Activated CD4-positive, alpha-beta T cell treated with anti-CD3 and anti-CD28 coated beads, Interleukin-2, amount 10 ng/mL, durations not matched to agents 24 days and 14 days (primary cell): ENCODE measurements at regions not wholly inside any gene's neighbourhood (a gene's known extent, or its start where the extent isn't known, plus 50 kb on each side); places are given as distances from the start of the nearest gene placed in this dataset.

Source experiments
- DNase-seq: peaks from one replicate; pipeline ENCODE4 v3.0.0; 2022
- H3K27ac Mint-ChIP-seq: one replicate; pipeline ENCODE4 v1.8.0; 2022; ENCODE audit warnings: mild to moderate bottlenecking, mixed read lengths
- H3K27me3 Mint-ChIP-seq: one replicate; pipeline ENCODE4 v1.8.0; 2022; ENCODE audit warnings: mixed read lengths
- H3K36me3 Mint-ChIP-seq: one replicate; pipeline ENCODE4 v1.8.0; 2022; ENCODE audit warnings: low read depth, mild to moderate bottlenecking, mixed read lengths
- H3K4me1 Mint-ChIP-seq: one replicate; pipeline ENCODE4 v1.8.0; 2021; ENCODE audit warnings: mixed read lengths
- H3K4me3 Mint-ChIP-seq: one replicate; pipeline ENCODE4 v1.8.0; 2022; ENCODE audit warnings: mild to moderate bottlenecking, moderate library complexity, mixed read lengths
- H3K9me3 Mint-ChIP-seq: one replicate; pipeline ENCODE4 v1.8.0; 2021; ENCODE audit warnings: mixed read lengths
- intact Hi-C: fragments of 100-400 bp; cut with micrococcal nuclease; formaldehyde crosslinking; loops from one replicate; pipeline ENCODE4 v1.15.1; 2023

DNA sequence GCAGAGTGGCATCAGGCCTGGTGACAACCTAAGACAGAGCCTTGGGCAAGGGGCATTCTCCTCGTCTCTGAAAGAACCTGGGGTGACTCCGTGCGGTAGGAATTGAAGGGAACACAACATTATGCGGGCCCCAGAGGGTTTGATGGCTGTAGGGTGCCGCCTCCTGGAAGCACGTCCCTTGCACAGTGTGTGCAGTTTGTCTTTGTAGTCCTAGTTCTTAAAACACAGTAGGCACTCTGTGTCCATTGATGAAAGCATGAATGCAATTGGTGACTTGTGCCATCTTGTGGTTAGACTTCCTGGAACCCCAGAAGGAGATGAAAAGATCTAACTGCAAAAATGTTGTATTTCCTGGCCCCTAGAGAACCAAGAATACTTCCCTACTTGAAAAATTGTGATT is 279.8 kb downstream of the UTP18 start:
- Mint-ChIP-seq H3K4me1 (peaks cover 6% of the 10 kb centered on the region), H3K27ac (no peak overlapping the region), H3K27me3 (no peaks in the 10 kb centered on the region), H3K36me3 (no peaks in the 10 kb centered on the region), H3K9me3 (no peaks in the 10 kb centered on the region), H3K4me3 (no peak overlapping the region)
- peak; percentile 62 for DNase-seq
- intact Hi-C loops = no loop called here

DNA sequence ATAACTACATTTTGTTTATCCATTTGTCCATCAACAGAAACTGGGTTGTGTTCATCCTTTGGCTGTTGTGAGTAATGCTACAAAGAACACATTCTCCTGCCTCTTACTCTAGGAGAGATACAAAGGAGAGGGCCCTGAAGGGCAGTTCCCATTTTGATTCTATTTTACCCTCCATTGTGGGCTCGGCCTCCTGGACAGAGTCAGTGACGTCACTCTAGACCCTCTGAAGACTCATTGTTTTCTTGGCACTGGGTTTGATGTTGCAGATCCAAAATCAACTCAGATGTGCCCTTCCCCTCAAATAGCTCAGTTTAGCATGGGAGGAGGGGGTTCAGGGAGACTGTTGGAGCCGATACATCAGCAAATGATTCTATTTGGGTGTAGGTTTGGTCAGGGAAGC is 280.9 kb downstream of the UTP18 start:
- Mint-ChIP-seq H3K27ac (no peak overlapping the region), H3K36me3 (no peaks in the 10 kb centered on the region), H3K27me3 (no peaks in the 10 kb centered on the region), H3K4me3 (no peak overlapping the region), H3K9me3 (no peaks in the 10 kb centered on the region), H3K4me1 (peaks cover 6% of the 10 kb centered on the region)
- intact Hi-C loops = no loop called here
- DNase-seq = no peak

DNA sequence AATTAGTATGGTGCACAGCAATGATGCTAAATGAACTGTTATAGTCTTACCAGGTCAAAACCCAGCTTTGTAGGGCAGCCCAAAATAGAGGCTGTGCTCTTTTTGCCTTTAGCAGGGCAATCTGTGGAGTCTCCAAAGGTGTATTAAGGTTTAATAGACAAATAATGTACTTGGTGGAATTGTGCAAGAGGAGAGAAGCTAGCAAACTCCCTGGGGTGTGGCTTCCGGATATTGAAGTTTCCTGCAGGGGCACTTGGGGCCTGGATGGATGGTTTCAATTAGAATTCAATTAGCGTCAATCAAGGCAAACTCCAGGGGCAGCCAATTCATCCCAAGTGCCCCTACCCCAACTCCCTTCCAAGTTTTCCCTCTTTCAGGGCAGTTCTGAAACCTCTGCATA is 285.8 kb downstream of the UTP18 start:
- intact Hi-C loops = no loop called here
- DNase-seq = no peak
- Mint-ChIP-seq H3K27me3 (no peaks in the 10 kb centered on the region), H3K4me1 (no peaks in the 10 kb centered on the region), H3K9me3 (no peaks in the 10 kb centered on the region), H3K4me3 (no peak overlapping the region), H3K27ac (no peak overlapping the region), H3K36me3 (no peaks in the 10 kb centered on the region)

DNA sequence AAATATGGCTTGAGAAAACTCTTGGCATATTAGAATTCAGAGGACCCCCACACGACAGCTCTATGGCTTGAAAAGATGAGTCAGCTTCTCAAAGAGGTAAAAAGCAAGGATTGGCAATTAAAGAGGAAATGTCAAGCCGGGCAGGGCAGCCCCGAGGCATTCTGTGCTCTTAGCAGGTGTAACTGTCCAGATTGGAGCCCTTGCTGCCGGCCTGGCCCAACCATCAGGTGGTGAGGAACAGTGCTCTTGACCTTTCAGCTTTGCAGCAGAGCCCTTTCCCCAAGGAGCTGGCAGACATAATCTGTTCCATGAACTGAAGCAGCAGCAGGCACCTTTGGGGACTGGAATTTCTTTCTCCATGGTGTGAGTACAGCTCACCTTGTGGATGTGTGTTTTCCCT is 287.8 kb downstream of the UTP18 start:
- H3K36me3 Mint-ChIP-seq = no peaks in the 10 kb centered on the region
- intact Hi-C loops = no loop called here
- peaks cover 2% of the 10 kb centered on the region for H3K27me3 Mint-ChIP-seq
- no peak for DNase-seq
- no peaks in the 10 kb centered on the region for H3K9me3 Mint-ChIP-seq
- H3K4me1 Mint-ChIP-seq = no peaks in the 10 kb centered on the region
- no peak overlapping the region for H3K27ac Mint-ChIP-seq
- no peak overlapping the region for H3K4me3 Mint-ChIP-seq

DNA sequence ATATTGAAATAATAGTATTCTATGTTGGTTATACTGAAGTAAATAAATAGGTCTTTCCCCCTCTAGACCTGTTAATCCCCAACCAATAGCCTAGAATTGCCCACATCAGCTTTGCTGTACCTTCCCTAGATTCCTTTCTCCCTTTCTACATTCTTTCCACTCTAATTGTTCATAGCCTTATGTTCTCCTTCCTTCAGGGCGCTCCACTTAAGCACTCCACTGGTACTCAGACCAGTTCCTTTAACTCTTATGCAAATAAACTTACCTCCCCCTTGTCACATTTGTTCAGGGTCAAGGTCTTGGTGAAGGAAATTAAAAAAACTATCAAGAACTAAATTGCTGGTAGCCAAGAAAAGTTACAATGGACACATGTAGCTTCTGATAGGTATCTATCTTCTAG is 294.8 kb downstream of the UTP18 start:
- intact Hi-C loops = no loop called here
- Mint-ChIP-seq H3K9me3 (no peaks in the 10 kb centered on the region), H3K27me3 (peaks cover 4% of the 10 kb centered on the region), H3K36me3 (no peaks in the 10 kb centered on the region), H3K4me1 (no peaks in the 10 kb centered on the region), H3K27ac (no peak overlapping the region), H3K4me3 (no peak overlapping the region)
- no peak for DNase-seq

DNA sequence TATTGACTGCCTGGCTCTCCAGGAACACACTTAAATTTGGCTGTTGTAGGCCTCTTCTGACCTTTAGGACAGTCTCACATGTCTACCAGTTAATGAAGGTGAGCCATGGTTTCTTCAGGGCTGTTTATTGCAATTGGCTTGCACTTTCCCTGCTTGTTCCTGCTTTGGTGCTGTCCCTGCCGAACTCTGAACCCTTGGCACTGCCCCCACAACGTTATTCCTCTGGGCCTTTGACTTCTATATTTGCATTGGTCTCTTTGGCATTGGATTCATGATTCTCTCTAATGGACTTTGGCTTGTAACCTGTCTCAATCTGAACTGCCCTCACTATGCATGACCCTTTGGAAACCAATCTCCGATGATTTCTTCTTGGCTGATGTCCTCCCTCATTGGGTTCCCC is 299.4 kb downstream of the UTP18 start:
- H3K36me3 Mint-ChIP-seq = no peaks in the 10 kb centered on the region
- intact Hi-C loops = no loop called here
- DNase-seq = no peak
- peaks cover 9% of the 10 kb centered on the region for H3K27me3 Mint-ChIP-seq
- H3K27ac Mint-ChIP-seq = no peak overlapping the region
- H3K4me1 Mint-ChIP-seq = no peaks in the 10 kb centered on the region
- no peak overlapping the region for H3K4me3 Mint-ChIP-seq
- no peaks in the 10 kb centered on the region for H3K9me3 Mint-ChIP-seq

DNA sequence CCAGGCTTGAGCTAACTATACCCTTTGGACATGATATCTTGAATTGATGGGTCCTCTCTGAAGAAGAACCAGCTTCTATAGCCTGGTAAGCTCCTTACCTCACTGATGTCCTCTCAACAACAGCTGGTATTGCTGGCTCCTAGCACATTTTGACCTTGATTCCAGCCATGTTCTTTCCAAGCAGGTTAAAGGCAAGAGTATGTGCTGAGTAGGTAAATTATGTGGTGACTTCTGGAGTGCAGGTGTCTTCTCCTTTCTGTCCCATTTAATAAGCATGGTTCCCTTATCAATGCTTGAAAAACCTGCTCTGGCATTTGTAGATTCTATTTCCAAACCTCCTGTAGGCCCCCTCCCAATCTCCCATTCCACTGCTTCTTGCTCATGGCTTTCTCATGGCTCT is 300.1 kb downstream of the UTP18 start:
- no peak overlapping the region for H3K4me3 Mint-ChIP-seq
- intact Hi-C loops = no loop called here
- H3K36me3 Mint-ChIP-seq = no peaks in the 10 kb centered on the region
- no peaks in the 10 kb centered on the region for H3K9me3 Mint-ChIP-seq
- no peaks in the 10 kb centered on the region for H3K4me1 Mint-ChIP-seq
- peaks cover 9% of the 10 kb centered on the region for H3K27me3 Mint-ChIP-seq
- no peak for DNase-seq
- H3K27ac Mint-ChIP-seq = no peak overlapping the region

DNA sequence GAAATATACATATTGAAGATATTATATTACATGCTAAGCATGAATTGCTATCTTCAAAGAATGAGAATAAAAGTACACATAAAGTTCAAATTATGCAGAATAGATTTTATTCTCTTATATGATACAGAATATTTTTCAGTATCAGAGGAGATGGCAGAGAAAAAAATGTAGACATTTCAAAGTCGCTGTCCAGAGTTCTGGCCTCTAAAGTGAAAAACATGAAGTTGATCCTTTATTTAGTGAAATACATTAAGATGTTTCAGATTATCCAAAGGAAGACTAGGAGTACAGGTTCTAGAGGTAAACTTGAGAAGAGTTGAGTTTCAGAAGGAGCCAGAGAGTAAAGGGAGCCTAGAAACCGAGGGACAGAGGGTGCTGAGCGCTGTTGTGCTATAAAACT is 303.6 kb downstream of the UTP18 start:
- Mint-ChIP-seq H3K4me1 (no peaks in the 10 kb centered on the region), H3K27me3 (peaks cover 6% of the 10 kb centered on the region), H3K27ac (no peak overlapping the region), H3K36me3 (no peaks in the 10 kb centered on the region), H3K4me3 (no peak overlapping the region), H3K9me3 (peaks cover 3% of the 10 kb centered on the region)
- intact Hi-C loops = no loop called here
- DNase-seq = no peak

DNA sequence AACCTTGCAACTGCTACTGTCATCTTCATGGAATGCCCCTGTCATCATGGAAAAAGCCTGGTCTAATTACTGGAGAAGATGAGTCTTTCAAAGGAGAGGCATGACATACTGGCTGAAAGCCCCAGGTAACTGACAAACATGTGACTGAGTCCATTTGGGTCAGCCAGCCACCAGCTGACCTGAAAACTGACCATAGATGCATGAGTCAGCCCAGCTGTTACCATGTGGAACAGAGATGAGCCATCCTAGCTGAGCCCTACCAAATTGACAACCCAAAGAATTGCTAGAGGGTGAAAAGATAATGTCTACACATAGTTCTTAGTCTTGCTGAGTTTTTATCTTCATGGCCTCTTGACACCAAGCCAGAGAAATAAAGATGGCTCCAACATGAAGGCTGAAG is 311.8 kb downstream of the UTP18 start:
- Mint-ChIP-seq H3K4me3 (no peak overlapping the region), H3K36me3 (no peaks in the 10 kb centered on the region), H3K4me1 (no peaks in the 10 kb centered on the region), H3K27ac (no peak overlapping the region), H3K9me3 (peaks cover 7% of the 10 kb centered on the region), H3K27me3 (peaks cover 5% of the 10 kb centered on the region)
- no peak for DNase-seq
- intact Hi-C loops = no loop called here
